H1 (cell line): ENCODE measurements at regions not wholly inside any gene's neighbourhood (a gene's known extent, or its start where the extent isn't known, plus 50 kb on each side); places are given as distances from the start of the nearest gene placed in this dataset.

Experiments
- BACH1 ChIP-seq: IDR thresholded peaks from 2 replicates; pipeline ENCODE4 v1.6.1; 2012; ENCODE audit warnings: low read length, improper control_type of control experiment
- CEBPB ChIP-seq: IDR thresholded peaks from 2 replicates; pipeline ENCODE4 v1.6.1; 2012; ENCODE audit warnings: low read depth, low read length
- KDM5A ChIP-seq: fragments of 200-600 bp; IDR thresholded peaks from 2 replicates; pipeline ENCODE4 v1.7.1; 2012; ENCODE audit warnings: mild to moderate bottlenecking, low read length, inconsistent platforms, mixed read lengths
- NRF1 ChIP-seq: IDR thresholded peaks from 2 replicates; pipeline ENCODE4 v1.6.1; 2011; ENCODE audit warnings: mild to moderate bottlenecking, low read depth, low read length, improper control_type of control experiment
- PHF8 ChIP-seq: fragments of 200-600 bp; sonication (generic); conservative IDR thresholded peaks from 2 replicates; pipeline ENCODE4 v1.7.1; 2012; ENCODE audit warnings: low read depth, mild to moderate bottlenecking, inconsistent platforms, low read length, moderate library complexity
- TF ChIP-seq, protein P1 (sequence below): IDR thresholded peaks from 2 replicates; pipeline ENCODE4 v1.6.1; 2012; ENCODE audit warnings: low read length, inconsistent platforms

DNA sequence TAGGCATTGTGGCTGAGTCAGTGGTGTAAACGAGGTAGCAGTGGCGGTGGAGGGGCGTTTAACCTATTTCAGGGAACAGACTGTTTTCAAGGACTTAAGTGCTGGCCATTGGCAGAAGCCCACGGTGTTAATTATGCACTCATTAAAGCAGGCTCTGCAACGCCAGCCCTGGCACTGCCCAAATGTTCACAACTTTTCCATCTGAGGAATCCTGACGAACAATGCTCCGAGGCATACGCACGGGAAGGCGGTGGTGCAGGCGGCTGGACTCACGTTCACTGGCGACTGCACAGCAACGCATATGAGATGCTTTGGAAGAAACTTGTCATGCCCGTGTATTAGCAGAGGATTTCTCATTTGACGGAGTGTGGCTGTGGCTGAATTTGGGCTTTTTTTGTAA, 70.6 kb upstream of the SLC24A4 start (continued):
- TF ChIP-seq, protein P1, sequence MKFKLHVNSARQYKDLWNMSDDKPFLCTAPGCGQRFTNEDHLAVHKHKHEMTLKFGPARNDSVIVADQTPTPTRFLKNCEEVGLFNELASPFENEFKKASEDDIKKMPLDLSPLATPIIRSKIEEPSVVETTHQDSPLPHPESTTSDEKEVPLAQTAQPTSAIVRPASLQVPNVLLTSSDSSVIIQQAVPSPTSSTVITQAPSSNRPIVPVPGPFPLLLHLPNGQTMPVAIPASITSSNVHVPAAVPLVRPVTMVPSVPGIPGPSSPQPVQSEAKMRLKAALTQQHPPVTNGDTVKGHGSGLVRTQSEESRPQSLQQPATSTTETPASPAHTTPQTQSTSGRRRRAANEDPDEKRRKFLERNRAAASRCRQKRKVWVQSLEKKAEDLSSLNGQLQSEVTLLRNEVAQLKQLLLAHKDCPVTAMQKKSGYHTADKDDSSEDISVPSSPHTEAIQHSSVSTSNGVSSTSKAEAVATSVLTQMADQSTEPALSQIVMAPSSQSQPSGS, result no peak
- no peak for TF ChIP-seq PHF8
- TF ChIP-seq NRF1, result no peak
- TF ChIP-seq BACH1, result no peak
- TF ChIP-seq KDM5A, result no peak
- TF ChIP-seq CEBPB, result no peak
